GM18520 (cell line): ENCODE measurements at regions not wholly inside any gene's neighbourhood (a gene's known extent, or its start where the extent isn't known, plus 50 kb on each side); places are given as distances from the start of the nearest gene placed in this dataset.
A peak's percentile ranks its signal among the peaks of the same experiment; 100 is the strongest.

Experiments used
- ATAC-seq: cut with Tn5 transposase; IDR thresholded peaks from one replicate; pipeline ENCODE4 v1.9.1; 2021; ENCODE audit not compliant: unreplicated experiment

- ATAC-seq, result no peak
Observed at GRCh38 chr15:35654332-35654731, 108.4 kb upstream of the DPH6 start.

- no peak for ATAC-seq
Observed at GRCh38 chr15:35657679-35658311, 111.8 kb upstream of the DPH6 start.

GRCh38 chr15:35663956-35664355 is 118.0 kb upstream of the DPH6 start:
- ATAC-seq, result no peak

GRCh38 chr15:35665896-35666536 is 120.1 kb upstream of the DPH6 start:
- no peak for ATAC-seq

GRCh38 chr15:35667908-35668307 is 121.9 kb upstream of the DPH6 start:
- no peak for ATAC-seq

GRCh38 chr15:35669021-35669420 is 123.1 kb upstream of the DPH6 start:
- ATAC-seq, result no peak

GRCh38 chr15:35669432-35670045 is 123.6 kb upstream of the DPH6 start:
- no peak for ATAC-seq

- no peak for ATAC-seq
Observed at GRCh38 chr15:35671197-35671596, 125.2 kb upstream of the DPH6 start.

- no peak for ATAC-seq
Observed at GRCh38 chr15:35671981-35672380, 126.0 kb upstream of the DPH6 start.

GRCh38 chr15:35673093-35673684 is 127.2 kb upstream of the DPH6 start:
- peak; percentile 52 for ATAC-seq

GRCh38 chr15:35674873-35675781 is 129.2 kb upstream of the DPH6 start:
- no peak for ATAC-seq

- ATAC-seq, result no peak
Observed at GRCh38 chr15:35678774-35679173, 132.8 kb upstream of the DPH6 start.

GRCh38 chr15:35679186-35679585 is 133.2 kb upstream of the DPH6 start:
- ATAC-seq, result no peak

GRCh38 chr15:35680951-35681350 is 135.0 kb upstream of the DPH6 start:
- ATAC-seq, result no peak

- ATAC-seq, result no peak
Observed at GRCh38 chr15:35686347-35686746, 140.4 kb upstream of the DPH6 start.

GRCh38 chr15:35689266-35689665 is 143.3 kb upstream of the DPH6 start:
- ATAC-seq, result no peak

- no peak for ATAC-seq
Observed at GRCh38 chr15:35690089-35690488, 144.1 kb upstream of the DPH6 start.

GRCh38 chr15:35690698-35691116 is 144.7 kb upstream of the DPH6 start:
- ATAC-seq, result no peak

- ATAC-seq, result no peak
Observed at GRCh38 chr15:35691173-35691761, 145.3 kb upstream of the DPH6 start.
